OCI-LY1 (cell line): ENCODE measurements at regions not wholly inside any gene's neighbourhood (a gene's known extent, or its start where the extent isn't known, plus 50 kb on each side); places are given as distances from the start of the nearest gene placed in this dataset.

Experiments
- H2AFZ ChIP-seq: fragments of 200-600 bp; sonication (generic), shearing (Covaris generic); 2 replicates; pipeline ENCODE4 v1.6.0; 2014; ENCODE audit warnings: antibody characterized with exemption, mild to moderate bottlenecking, low read length
- H3F3A ChIP-seq: fragments of 200-600 bp; sonication (generic), shearing (Covaris generic); 2 replicates; pipeline ENCODE4 v1.6.0; 2014; ENCODE audit warnings: mild to moderate bottlenecking, antibody characterized with exemption, low read length, moderate library complexity; ENCODE audit not compliant: insufficient read depth
- H3K27ac ChIP-seq: fragments of 200-600 bp; sonication (generic); 2 replicates; pipeline ENCODE4 v1.5.1; 2014; ENCODE audit warnings: low read length, mixed run types, mild to moderate bottlenecking, low read depth; ENCODE audit not compliant: poor library complexity, severe bottlenecking
- H3K27me3 ChIP-seq: fragments of 200-600 bp; sonication (generic); 2 replicates; pipeline ENCODE4 v1.6.0; 2014; ENCODE audit warnings: antibody characterized with exemption, mild to moderate bottlenecking, low read length, moderate library complexity; ENCODE audit not compliant: insufficient read depth
- H3K36me3 ChIP-seq: fragments of 200-600 bp; sonication (generic); 2 replicates; pipeline ENCODE4 v1.6.1; 2014; ENCODE audit warnings: mild to moderate bottlenecking, antibody characterized with exemption, low read length, moderate library complexity, mixed read lengths; ENCODE audit not compliant: insufficient read depth
- H3K4me1 ChIP-seq: fragments of 200-600 bp; sonication (generic); 2 replicates; pipeline ENCODE4 v1.5.1; 2014; ENCODE audit warnings: mild to moderate bottlenecking, low read length, moderate library complexity; ENCODE audit not compliant: insufficient read depth, severe bottlenecking
- H3K4me2 ChIP-seq: fragments of 200-600 bp; sonication (generic), shearing (Covaris generic); 2 replicates; pipeline ENCODE4 v1.6.1; 2014; ENCODE audit warnings: low read length
- H3K4me3 ChIP-seq: fragments of 200-600 bp; sonication (generic); 2 replicates; pipeline ENCODE4 v1.5.1; 2014; ENCODE audit warnings: low read length, low read depth, mild to moderate bottlenecking, mixed read lengths; ENCODE audit not compliant: poor library complexity, severe bottlenecking
- H3K79me2 ChIP-seq: fragments of 200-600 bp; shearing (Covaris generic); 2 replicates; pipeline ENCODE4 v1.6.1; 2016; ENCODE audit warnings: mixed run types, low read length, mixed read lengths; ENCODE audit not compliant: insufficient read depth
- H3K9ac ChIP-seq: fragments of 200-600 bp; sonication (generic), shearing (Covaris generic); 2 replicates; pipeline ENCODE4 v1.6.1; 2014; ENCODE audit warnings: mild to moderate bottlenecking, low read length, mixed read lengths
- H3K9me2 ChIP-seq: fragments of 200-600 bp; sonication (generic), shearing (Covaris generic); 2 replicates; pipeline ENCODE4 v1.6.1; 2014; ENCODE audit warnings: low read depth, mild to moderate bottlenecking, low read length, mixed read lengths
- H3K9me3 ChIP-seq: fragments of 200-600 bp; shearing (Covaris generic); 2 replicates; pipeline ENCODE4 v1.6.1; 2014; ENCODE audit warnings: low read length, mixed read lengths
- H4K20me1 ChIP-seq: fragments of 200-600 bp; sonication (generic), shearing (Covaris generic); 2 replicates; pipeline ENCODE4 v1.6.0; 2016; ENCODE audit warnings: mild to moderate bottlenecking, low read length; ENCODE audit not compliant: insufficient read depth
- CTCF ChIP-seq: fragments of 200-600 bp; sonication (generic), shearing (Covaris generic); IDR thresholded peaks from 2 replicates; pipeline ENCODE4 v1.5.1; 2017; ENCODE audit warnings: mild to moderate bottlenecking, antibody characterized with exemption, low read length, moderate library complexity, mixed read lengths
- EZH2 ChIP-seq: fragments of 200-600 bp; sonication (generic), shearing (Covaris generic); IDR thresholded peaks from 2 replicates; pipeline ENCODE4 v1.8.0; 2017; ENCODE audit warnings: borderline replicate concordance, mixed run types, mild to moderate bottlenecking, antibody characterized with exemption, low read length, moderate library complexity, mixed read lengths

GRCh38 chr13:56168581-56168980, 972.1 kb upstream of the PRR20A start:
- no peaks in the 10 kb centered on the region for H3K79me2 ChIP-seq

GRCh38 chr13:56173346-56173745, 967.4 kb upstream of the PRR20A start:
- Histone ChIP-seq H3K9ac (no peak overlapping the region), H3K27me3 (no peaks in the 10 kb centered on the region), H3F3A (no peaks in the 10 kb centered on the region), H3K4me2 (no peak overlapping the region), H3K4me1 (no peaks in the 10 kb centered on the region), H3K9me3 (no peaks in the 10 kb centered on the region), H4K20me1 (no peaks in the 10 kb centered on the region), H3K4me3 (no peak overlapping the region), H2AFZ (no peak overlapping the region), H3K9me2 (no peaks in the 10 kb centered on the region), H3K27ac (no peak overlapping the region), H3K79me2 (no peaks in the 10 kb centered on the region), H3K36me3 (no peaks in the 10 kb centered on the region)
- TF ChIP-seq EZH2 (no peak), CTCF (no peak)

More at GRCh38 chr13:56168581-56168980, 972.1 kb upstream of the PRR20A start:
- no peak overlapping the region for H3K4me2 ChIP-seq
- no peak overlapping the region for H3K27ac ChIP-seq
- H3F3A ChIP-seq = no peaks in the 10 kb centered on the region
- H2AFZ ChIP-seq = no peak overlapping the region
- no peaks in the 10 kb centered on the region for H3K9me3 ChIP-seq
- no peaks in the 10 kb centered on the region for H4K20me1 ChIP-seq
- no peak overlapping the region for H3K9ac ChIP-seq
- no peaks in the 10 kb centered on the region for H3K9me2 ChIP-seq
- TF ChIP-seq CTCF (no peak), EZH2 (no peak)
- no peaks in the 10 kb centered on the region for H3K4me1 ChIP-seq
- no peaks in the 10 kb centered on the region for H3K27me3 ChIP-seq
- no peak overlapping the region for H3K4me3 ChIP-seq
- H3K36me3 ChIP-seq = no peaks in the 10 kb centered on the region

- Histone ChIP-seq H3K27me3 (no peaks in the 10 kb centered on the region), H2AFZ (no peak overlapping the region), H3K27ac (no peak overlapping the region), H3K4me2 (no peak overlapping the region), H3K9me3 (no peaks in the 10 kb centered on the region), H3K36me3 (no peaks in the 10 kb centered on the region), H3K9ac (no peak overlapping the region), H3K4me1 (no peaks in the 10 kb centered on the region), H3K9me2 (no peaks in the 10 kb centered on the region), H3K79me2 (no peaks in the 10 kb centered on the region), H4K20me1 (no peaks in the 10 kb centered on the region), H3F3A (no peaks in the 10 kb centered on the region), H3K4me3 (no peak overlapping the region)
- TF ChIP-seq EZH2 (no peak), CTCF (no peak)
Observed at GRCh38 chr13:56182598-56182997, 958.1 kb upstream of the PRR20A start.
